HG03354 (cell line): ENCODE measurements at regions not wholly inside any gene's neighbourhood (a gene's known extent, or its start where the extent isn't known, plus 50 kb on each side); places are given as distances from the start of the nearest gene placed in this dataset.

ENCODE experiments used
- ATAC-seq: cut with Tn5 transposase; IDR thresholded peaks from one replicate; pipeline ENCODE4 v1.9.1; 2021; ENCODE audit warnings: mild to moderate bottlenecking; ENCODE audit not compliant: unreplicated experiment, poor library complexity, severe bottlenecking

- no peak for ATAC-seq
Measured at GRCh38 chr4:3343358-3343757, 50.5 kb downstream of the RGS12 start.

- no peak for ATAC-seq
Measured at GRCh38 chr4:3344104-3344503, 51.3 kb downstream of the RGS12 start.

GRCh38 chr4:3344596-3344995, 51.8 kb downstream of the RGS12 start:
- no peak for ATAC-seq

GRCh38 chr4:3345384-3345783, 52.6 kb downstream of the RGS12 start:
- ATAC-seq: no peak

- ATAC-seq: peak; percentile 64
Measured at GRCh38 chr4:3346146-3346545, 53.3 kb downstream of the RGS12 start.

GRCh38 chr4:3347871-3348270, 55.0 kb downstream of the RGS12 start:
- no peak for ATAC-seq

- no peak for ATAC-seq
Measured at GRCh38 chr4:3348621-3349020, 55.8 kb downstream of the RGS12 start.

GRCh38 chr4:3349116-3349515, 56.3 kb downstream of the RGS12 start:
- no peak for ATAC-seq

- no peak for ATAC-seq
Measured at GRCh38 chr4:3351997-3352396, 59.2 kb downstream of the RGS12 start.

- ATAC-seq: no peak
Measured at GRCh38 chr4:3352505-3352904, 59.7 kb downstream of the RGS12 start.

GRCh38 chr4:3352941-3353594, 60.2 kb downstream of the RGS12 start:
- ATAC-seq: no peak

- no peak for ATAC-seq
Measured at GRCh38 chr4:3353752-3354454, 61.1 kb downstream of the RGS12 start.

- ATAC-seq: no peak
Measured at GRCh38 chr4:3354455-3354811, 61.6 kb downstream of the RGS12 start.

- peak; percentile 81 for ATAC-seq
Measured at GRCh38 chr4:3355266-3355748, 62.5 kb downstream of the RGS12 start.

- ATAC-seq: no peak
Measured at GRCh38 chr4:3358656-3359055, 65.8 kb downstream of the RGS12 start.

GRCh38 chr4:3360777-3361176, 68.0 kb downstream of the RGS12 start:
- no peak for ATAC-seq

- ATAC-seq: no peak
Measured at GRCh38 chr4:3361406-3361805, 68.6 kb downstream of the RGS12 start.

- ATAC-seq: no peak
Measured at GRCh38 chr4:3361896-3362295, 69.1 kb downstream of the RGS12 start.

- ATAC-seq: no peak
Measured at GRCh38 chr4:3362431-3363287, 69.8 kb downstream of the RGS12 start.

GRCh38 chr4:3363411-3364141, 70.8 kb downstream of the RGS12 start:
- no peak for ATAC-seq
